NCI-H1930 (cell line): ENCODE measurements at regions not wholly inside any gene's neighbourhood (a gene's known extent, or its start where the extent isn't known, plus 50 kb on each side); places are given as distances from the start of the nearest gene placed in this dataset.

Source experiments
- DNase-seq, 2 experiments: peaks; one replicate each; lab custom pipeline; 2025; lab: John Stamatoyannopoulos, UW

- no peak for DNase-seq
These were observed 681.2 kb downstream of the RNF144A start for GRCh38 chr2:7598402-7598801.

DNA sequence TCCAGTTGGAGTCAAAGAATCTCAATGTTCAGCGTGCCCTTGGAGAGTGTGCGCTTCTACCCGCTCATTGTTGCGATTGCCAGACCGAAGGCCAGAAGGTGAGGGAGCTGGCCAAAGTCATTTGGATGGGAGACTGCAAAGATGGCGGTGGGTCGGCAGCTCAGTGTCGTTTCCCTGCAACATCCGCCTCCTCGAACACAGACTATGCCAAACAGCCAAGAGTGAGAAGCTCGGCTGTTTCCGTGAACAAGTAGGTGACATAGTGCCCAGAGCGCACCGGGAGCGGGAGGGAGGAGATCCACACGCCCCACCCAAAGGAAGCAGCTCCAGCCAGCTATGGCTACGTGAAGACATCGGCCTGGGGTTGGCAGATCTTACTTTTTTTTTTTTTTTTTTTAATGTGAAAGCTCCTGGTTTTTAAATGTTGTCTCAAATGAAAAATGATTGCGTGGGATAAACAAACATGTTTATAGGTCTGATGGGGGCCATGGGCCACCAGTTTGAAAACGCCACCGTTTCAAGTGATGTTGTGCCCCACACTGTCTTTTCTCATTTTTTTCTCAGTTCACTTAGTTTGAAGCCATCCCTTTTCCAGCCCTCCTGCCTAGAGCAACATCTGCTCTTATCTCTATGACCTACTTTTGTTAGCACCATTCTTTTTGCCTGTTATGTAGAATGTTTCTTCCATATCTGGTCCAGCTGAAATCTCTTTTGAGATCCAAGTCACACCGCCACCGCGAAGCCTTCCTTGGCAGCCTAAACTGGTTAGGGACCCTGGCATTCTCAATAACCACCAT, 682.4 kb downstream of the RNF144A start:
- no peak for DNase-seq

DNA sequence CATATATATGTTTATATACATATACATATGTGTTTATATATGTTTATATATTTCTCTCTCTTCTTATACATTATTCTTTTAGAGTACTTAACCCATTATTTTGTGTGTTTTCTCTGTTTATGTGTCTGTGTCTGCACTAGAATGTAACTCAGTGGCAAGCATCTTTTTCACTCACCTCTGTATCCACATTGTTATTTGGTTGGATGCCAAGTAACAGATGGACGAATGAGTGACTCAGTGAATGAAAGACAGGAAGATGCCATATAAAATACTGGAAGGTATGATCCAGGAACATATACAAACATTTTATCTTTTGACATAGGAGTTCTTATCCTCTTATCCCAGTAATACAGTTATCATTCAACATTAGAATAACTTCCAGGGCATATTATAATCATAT, 684.8 kb downstream of the RNF144A start:
- no peak for DNase-seq

GRCh38 chr2:7604456-7604855, 687.2 kb downstream of the RNF144A start:
- no peak for DNase-seq

GRCh38 chr2:7607441-7608173, 690.4 kb downstream of the RNF144A start:
- no peak for DNase-seq

DNA sequence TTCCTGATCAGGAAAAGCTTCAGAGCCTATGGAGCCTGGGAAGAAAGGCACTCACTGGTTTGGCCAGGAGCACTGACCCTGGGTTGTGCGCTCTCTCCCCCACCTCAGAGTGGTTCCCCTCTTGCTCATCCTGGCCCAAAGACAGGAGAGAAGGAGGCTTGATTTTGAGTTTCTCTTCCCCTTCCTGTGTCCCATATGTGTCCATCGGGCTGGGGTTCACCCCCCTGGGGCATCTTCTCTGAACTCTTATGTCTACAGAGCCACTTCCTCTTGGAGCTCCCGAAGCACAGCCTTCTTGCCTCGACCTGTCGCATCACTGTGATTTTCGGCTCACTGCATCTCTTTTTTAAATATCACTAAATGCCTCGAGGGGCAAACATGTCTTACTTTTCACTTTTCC, 692.3 kb downstream of the RNF144A start:
- DNase-seq, result no peak

DNA sequence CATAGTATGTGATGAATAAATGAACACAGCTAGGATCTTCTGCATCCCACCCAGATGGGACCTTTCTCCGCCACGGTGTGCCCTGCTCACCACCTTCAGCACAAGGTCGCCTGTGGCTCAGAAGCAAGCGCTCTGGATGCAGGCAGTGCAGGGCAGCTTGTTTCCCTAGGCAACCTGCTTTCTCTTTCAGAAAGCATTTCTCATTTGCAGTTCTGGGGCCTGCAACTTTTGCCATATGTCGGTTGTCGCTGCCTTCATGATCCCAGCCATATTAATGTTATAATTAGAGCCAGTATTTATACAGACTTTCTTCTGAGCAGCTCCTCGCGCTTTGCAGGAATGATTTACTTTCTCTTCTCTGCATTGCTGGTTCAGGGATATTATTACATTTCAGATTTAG, 692.8 kb downstream of the RNF144A start:
- no peak for DNase-seq

GRCh38 chr2:7611750-7612149, 694.5 kb downstream of the RNF144A start:
- DNase-seq, result no peak

- DNase-seq, result no peak
These were observed 695.8 kb downstream of the RNF144A start for GRCh38 chr2:7612969-7613368.

DNA sequence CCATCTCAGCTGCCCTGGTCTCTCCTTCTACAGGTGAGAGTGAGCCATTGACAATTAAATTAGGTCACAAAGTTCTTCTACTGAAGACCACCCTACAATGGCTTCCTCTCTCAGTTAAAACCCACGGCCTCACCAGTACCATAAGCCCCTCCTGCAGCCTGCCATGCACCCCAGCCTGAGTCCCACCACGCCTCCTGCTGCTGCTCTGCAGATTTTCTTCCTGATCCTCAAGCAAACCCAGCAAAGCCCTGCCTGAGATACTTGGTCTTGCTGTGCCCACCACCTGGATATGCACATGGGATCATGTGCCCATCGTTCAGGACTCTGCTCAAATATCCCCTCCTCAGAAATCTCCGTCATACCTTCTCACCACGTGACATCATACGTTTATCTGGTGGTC, 696.6 kb downstream of the RNF144A start:
- DNase-seq, result no peak

DNA sequence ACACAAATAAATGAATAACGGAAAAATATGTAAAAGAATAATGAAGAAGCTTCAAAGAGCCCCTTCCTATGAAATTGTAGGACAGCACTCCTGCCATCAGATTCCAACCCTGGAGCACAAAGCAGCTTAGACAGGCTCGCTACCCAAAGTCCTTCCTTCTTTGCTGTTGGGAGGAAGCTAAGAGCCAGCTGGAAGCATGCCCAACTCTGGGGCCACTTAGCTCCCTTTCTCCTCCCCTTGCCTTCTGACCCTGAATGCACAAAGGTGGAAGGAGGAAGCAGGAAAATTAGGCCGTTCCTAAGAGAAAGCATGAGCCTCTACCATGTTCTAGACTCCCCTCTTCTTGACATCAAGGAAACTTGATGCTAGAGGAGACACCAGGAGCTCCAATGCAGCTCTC, 700.8 kb downstream of the RNF144A start:
- no peak for DNase-seq

DNA sequence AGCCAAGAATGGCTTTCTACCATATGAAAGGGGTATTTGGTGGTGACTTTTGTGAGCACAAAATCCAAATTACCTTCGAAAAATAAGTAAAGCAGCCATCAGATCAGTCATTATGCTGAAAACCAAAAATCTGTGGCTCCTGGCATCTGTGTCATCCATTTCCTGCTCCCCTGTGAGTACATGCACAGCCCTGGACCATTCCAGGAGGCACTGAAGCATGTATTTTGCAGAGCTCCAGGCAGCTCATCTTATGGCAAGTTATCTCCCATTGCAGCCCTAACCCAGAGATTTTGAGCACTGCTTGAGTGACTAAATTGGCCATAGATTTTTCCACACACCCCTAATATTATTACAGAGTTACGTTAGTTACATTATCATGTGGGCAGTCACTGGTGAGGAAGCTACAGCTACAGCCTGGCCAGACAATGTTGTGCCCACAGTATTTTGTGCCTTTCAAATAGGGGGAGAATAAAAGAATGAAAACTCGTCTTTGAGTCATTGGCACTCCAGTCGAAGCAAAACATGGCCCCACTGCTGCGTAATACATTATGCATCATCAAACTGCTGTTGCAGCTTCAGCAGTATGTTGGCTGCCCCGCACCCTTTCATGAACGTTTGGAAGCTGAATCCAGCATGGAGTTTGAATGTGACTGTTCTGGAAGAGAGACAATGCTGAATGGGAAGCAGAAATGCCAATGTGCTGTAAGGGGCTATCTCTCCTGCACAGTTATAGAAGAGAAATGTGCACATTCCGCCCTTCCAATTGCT, 702.2 kb downstream of the RNF144A start:
- no peak for DNase-seq

- DNase-seq, result no peak
These were observed 703.0 kb downstream of the RNF144A start for GRCh38 chr2:7620255-7620654.

- no peak for DNase-seq
These were observed 704.0 kb downstream of the RNF144A start for GRCh38 chr2:7621018-7621814.

- no peak for DNase-seq
These were observed 708.4 kb downstream of the RNF144A start for GRCh38 chr2:7625392-7626138.

DNA sequence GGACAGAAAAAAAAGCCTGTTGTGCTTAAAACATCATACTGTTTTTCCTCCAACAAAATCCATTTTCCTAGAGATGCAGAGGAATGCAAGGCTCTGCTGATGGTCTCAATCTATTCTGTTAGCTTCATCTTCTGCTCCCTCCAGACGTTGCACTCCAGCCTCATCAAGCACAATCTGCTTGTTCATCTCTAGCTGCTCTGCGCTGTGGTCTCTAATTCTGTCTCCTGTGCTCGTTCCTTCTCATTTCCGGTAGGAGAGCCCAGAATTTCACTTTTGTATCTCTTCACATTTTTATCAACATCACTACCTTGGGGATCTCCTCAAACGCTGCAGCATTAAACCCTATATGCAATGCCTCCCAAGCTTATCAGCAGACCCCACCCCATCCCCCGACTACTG, 708.9 kb downstream of the RNF144A start:
- DNase-seq, result no peak

DNA sequence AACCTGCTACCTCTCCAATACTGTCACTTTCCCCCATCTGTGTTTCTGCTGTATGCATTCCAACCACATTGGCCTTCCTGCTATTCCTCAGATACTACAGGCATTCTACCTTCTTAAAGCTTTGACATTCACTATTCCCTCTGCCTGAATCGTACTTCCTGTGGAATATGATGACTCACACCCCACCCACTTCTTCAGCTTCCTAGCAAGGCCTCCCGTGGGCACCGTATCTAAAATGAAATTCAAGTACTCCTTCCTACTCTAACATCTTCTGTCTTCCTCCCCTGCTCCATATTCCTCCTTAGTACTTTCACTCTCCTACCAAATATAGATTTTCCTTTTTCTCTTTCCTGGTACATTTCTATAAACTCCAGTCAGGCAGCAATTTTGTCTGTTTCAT, 710.4 kb downstream of the RNF144A start:
- no peak for DNase-seq

DNA sequence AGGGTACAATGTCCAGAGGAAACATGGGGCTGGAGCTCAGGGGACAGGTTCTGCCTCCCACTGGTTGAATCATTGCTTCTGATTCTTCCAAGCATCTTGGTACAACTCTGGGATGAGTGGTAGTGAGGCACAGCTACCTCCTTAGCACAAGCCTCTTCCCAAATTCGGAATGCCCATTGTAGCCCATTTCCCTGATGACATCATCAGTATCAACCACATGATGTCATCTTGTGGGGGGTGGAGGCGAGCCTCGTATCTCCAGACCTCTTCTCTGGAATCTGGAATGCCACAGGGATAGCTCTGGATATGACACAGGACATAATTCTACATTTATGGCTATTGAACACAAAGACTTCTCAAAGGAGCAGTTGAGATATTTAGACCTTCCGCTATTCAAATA, 715.2 kb downstream of the RNF144A start:
- DNase-seq, result no peak

DNA sequence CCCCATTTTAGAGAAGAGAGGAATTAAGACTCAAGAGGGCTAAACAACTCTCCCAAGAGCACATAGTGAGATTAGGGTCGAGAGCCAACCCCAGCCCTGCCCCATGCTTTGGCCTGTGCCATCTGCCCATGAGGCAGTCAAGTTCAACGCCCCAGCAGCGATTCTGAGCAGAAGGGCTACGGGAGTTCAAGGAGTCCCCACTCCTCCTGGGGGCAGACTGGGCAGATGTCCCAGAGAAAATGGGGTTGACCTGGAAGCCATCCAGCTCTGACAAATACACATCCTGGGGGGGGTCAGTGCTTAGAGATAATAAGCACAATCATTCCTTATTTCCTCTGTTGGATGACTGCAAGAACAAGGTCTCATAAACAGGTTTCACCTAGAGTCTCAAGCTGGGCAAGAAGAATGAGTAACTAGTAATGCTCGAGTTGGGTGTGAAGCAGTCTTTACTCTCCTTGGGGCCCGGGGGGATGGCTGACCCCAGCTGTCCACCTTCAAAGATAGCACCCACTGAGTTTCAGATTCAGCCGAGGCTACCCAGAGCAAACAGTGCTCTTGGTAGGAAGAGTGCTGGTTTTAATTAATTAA, 716.4 kb downstream of the RNF144A start:
- peak in 1 of 2 experiments; percentile 18 for DNase-seq

DNA sequence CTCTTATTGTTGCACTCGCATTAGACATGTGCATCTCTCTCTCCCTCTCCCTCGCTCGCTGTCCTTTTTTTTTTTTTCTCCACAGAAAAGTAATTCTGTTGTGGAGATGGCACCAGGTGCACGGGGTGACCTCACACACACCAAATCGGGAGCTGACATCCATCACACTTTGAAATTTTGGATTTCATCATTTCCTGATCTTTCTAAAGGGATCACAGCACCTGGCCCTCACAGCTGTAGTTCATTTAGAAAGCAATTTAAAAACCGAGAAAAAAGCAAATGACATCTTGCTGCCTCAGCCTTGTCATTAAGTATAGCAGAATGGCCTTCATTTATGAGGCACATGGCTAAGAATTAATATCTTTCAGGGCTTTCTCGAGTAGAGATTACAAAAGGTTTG, 717.2 kb downstream of the RNF144A start:
- DNase-seq, result peak in 1 of 2 experiments; percentile 6

DNA sequence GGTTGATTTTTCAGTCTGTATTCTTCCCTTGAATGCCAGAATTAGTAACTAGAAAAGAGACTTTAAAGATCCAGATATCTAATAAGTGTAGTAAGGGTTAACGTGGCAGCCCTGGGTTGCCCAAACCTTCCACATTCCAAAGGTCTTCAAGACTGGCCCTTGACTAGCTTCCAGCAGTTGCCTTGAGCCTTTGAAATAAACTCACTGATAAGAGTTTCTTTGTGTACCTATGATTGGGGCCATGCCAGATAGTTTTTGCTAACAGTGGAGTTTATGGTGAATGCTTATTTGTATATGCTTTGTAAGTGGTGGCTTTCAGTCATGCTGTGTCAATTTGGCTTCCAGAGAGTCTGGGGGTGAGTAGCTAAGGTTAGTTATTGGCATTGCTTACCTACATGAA, 722.3 kb downstream of the RNF144A start:
- DNase-seq, result no peak
